ENCODE measurements at regions not wholly inside any gene's neighbourhood (a gene's known extent, or its start where the extent isn't known, plus 50 kb on each side); places are given as distances from the start of the nearest gene placed in this dataset.

DNA sequence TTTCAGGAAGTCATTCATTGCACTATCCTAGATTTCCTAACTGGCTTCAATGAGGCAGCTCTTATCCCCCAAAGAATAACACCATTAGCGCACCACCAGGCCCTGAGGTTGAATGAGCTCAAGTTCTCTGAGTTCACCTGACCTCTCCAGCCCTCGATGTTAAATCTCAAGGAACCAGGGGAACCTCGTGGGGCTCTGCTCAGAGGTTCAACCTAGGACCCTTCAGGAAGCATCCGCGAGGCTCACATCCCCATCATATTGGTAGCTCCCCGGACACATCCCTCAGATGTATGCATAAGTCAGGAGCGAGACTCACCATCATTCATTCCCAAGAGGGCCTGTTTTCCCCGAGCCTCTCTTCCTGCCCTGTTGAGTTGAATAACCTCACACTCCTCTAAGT lies 145.6 kb upstream of the KLHL29 start:
- no peak for DNase-seq (ENCODE audit: extremely low spot score)
- ChIA-PET CTCF (interaction anchor here (0.6 kb wide), 1 partner anchor 558 kb away, joined by 3 read pairs; no protein-coding TSS in a partner anchor), POLR2A (no interaction called here)
- TF ChIP-seq LEF1 (IDR thresholded peaks at IDR 0.05; ENCODE audit: borderline replicate concordance), result no peak
- TF ChIP-seq FOXA1 (IDR thresholded peaks at IDR 0.05), result no peak
- no peak for TF ChIP-seq FOXM1 (IDR thresholded peaks at IDR 0.05; ENCODE audit: borderline replicate concordance)
- TF ChIP-seq L3MBTL2 (conservative IDR thresholded peaks at IDR 0.05), result no peak
- no peak for TF ChIP-seq SUZ12 (IDR thresholded peaks at IDR 0.05)
- no peak for TF ChIP-seq ELF4 (IDR thresholded peaks at IDR 0.05)
- TF ChIP-seq CTBP1 (IDR thresholded peaks at IDR 0.05; ENCODE audit: borderline replicate concordance), result no peak
- TF ChIP-seq NFRKB (IDR thresholded peaks at IDR 0.05), result no peak
- TF ChIP-seq ARNT (IDR thresholded peaks at IDR 0.05), result no peak

DNA sequence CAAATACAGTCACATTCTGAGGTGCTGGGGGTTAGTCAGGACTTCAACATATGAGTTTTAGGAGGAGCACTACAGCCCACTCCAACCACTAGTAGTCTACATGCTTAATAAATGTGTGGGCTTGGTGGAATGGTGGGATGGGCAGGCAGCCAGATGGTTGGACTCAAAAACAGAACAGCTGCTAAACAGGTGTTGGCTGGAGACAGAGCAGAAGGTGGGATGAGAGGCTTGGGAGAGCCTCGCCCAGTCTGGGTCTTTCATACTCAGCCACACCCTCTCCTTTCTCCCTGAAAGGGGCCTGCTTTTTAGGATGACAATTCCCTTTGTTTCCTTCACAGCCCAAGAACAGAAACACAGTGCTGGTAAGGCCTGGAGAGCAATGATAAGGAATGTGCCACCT lies 143.9 kb upstream of the KLHL29 start:
- DNase-seq (ENCODE audit: extremely low spot score), result no peak
- ChIA-PET POLR2A (no interaction called here), CTCF (no interaction called here)
- TF ChIP-seq TARDBP (IDR thresholded peaks at IDR 0.05) (no peak), HDGF (IDR thresholded peaks at IDR 0.05; ENCODE audit: borderline replicate concordance) (no peak), LEF1 (IDR thresholded peaks at IDR 0.05; ENCODE audit: borderline replicate concordance) (no peak), ZNF384 (IDR thresholded peaks at IDR 0.05) (no peak), FOXA1 (IDR thresholded peaks at IDR 0.05) (no peak), ELF4 (IDR thresholded peaks at IDR 0.05) (no peak), FOXM1 (IDR thresholded peaks at IDR 0.05; ENCODE audit: borderline replicate concordance) (no peak), FOXK2 (IDR thresholded peaks at IDR 0.05) (no peak)

DNA sequence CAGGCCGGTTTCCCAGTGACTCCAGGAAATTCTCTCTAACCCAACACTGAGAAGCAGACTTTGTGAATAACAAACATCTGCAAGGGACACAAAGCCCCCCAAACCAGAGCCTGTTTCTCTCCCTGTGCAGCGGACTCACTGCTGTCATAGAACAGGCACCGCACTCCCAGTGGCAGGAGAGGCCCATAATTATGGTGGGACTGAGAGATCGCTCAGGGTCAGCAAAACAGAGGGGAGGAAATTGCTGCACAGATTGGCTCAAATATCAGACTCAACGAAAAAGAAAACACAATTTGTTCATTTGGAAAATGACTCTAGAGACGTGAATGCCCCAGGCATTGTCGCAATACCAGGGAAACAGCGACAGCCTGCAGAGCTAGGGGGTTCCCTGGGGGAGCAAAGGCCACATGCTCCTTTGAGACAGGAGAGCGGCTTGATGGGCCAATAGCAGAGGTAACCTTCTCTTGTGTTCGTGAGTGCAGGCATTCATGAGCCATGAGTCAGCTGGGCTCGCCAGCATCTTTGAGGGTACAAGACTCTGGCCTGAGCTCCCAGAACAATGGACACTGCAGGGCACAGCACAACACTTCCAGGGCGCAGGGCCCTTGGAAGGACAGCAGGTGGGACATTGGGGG lies 143.3 kb upstream of the KLHL29 start:
- TF ChIP-seq SUZ12 (IDR thresholded peaks at IDR 0.05) (no peak), L3MBTL2 (conservative IDR thresholded peaks at IDR 0.05) (no peak; the same call in 1 of the 2 replicates), CTBP1 (IDR thresholded peaks at IDR 0.05; ENCODE audit: borderline replicate concordance) (no peak), ZNF384 (IDR thresholded peaks at IDR 0.05) (no peak)
- CTCF ChIA-PET, result no interaction called here
- POLR2A ChIA-PET, result no interaction called here
- no peak for DNase-seq (ENCODE audit: extremely low spot score)

DNA sequence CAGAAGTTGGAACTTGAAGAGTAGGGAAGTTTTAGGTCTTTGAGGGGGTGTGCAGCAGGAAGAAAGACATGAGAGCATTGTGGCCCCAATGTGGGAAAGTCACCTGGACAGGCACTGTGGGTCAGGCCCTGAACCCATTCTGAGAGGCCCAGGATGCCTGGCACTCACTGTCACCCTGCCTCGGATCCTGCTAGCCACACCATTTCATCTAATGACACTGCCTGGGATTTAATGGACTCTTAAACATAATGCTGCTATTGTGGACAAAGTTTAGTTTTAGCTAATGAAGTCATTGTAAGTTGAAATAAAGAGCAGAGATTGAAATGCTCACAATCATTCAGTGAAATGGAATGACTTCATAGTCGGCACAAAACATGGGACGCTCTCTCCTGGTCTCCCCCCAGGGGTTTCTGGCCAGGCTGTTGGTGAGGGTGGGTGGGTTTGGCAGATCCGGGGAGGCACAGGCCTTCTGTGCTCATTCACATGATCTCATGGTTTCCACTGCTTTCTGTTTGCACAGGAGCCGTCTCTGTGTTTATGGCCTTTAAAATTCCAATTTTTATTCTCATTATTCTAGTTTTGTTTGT lies 141.8 kb upstream of the KLHL29 start:
- ChIA-PET CTCF (no interaction called here), POLR2A (no interaction called here)
- TF ChIP-seq, protein P1, sequence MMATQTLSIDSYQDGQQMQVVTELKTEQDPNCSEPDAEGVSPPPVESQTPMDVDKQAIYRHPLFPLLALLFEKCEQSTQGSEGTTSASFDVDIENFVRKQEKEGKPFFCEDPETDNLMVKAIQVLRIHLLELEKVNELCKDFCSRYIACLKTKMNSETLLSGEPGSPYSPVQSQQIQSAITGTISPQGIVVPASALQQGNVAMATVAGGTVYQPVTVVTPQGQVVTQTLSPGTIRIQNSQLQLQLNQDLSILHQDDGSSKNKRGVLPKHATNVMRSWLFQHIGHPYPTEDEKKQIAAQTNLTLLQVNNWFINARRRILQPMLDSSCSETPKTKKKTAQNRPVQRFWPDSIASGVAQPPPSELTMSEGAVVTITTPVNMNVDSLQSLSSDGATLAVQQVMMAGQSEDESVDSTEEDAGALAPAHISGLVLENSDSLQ (IDR thresholded peaks at IDR 0.05), result no peak
- TF ChIP-seq ELF4 (IDR thresholded peaks at IDR 0.05), result no peak
- TF ChIP-seq SUZ12 (IDR thresholded peaks at IDR 0.05), result no peak
- TF ChIP-seq TARDBP (IDR thresholded peaks at IDR 0.05), result no peak
- TF ChIP-seq L3MBTL2 (conservative IDR thresholded peaks at IDR 0.05), result no peak
- no peak for TF ChIP-seq SP1 (IDR thresholded peaks at IDR 0.05)
- TF ChIP-seq FOXK2 (IDR thresholded peaks at IDR 0.05), result no peak
- TF ChIP-seq ZNF384 (IDR thresholded peaks at IDR 0.05), result no peak
- no peak for DNase-seq (ENCODE audit: extremely low spot score)

DNA sequence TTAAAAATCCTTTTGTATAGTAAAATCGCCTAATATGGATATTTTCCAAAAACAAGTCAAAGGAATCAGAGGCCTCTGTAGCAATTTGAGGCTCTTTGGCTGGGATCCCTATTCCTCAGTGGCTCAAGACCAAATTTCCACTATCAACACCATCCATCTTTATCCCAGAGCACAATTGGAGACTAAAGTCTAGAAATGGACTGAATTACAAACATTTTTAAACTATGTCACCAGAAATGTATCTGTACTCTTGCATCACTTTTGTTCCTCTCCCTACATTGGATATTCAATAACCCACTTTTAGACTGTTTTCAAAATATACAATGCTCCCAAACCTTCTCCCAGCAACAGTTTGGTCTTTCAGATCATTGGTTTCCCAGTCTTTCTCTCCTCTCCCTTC lies 140.4 kb upstream of the KLHL29 start:
- DNase-seq (ENCODE audit: extremely low spot score), result no peak
- CTCF ChIA-PET, result no interaction called here
- POLR2A ChIA-PET, result no interaction called here
- TF ChIP-seq HDGF (IDR thresholded peaks at IDR 0.05; ENCODE audit: borderline replicate concordance) (no peak), ZNF384 (IDR thresholded peaks at IDR 0.05) (no peak), SUZ12 (IDR thresholded peaks at IDR 0.05) (no peak), FOXK2 (IDR thresholded peaks at IDR 0.05) (no peak), FOXA1 (IDR thresholded peaks at IDR 0.05) (no peak), LEF1 (IDR thresholded peaks at IDR 0.05; ENCODE audit: borderline replicate concordance) (no peak), CTBP1 (IDR thresholded peaks at IDR 0.05; ENCODE audit: borderline replicate concordance) (no peak), ARNT (IDR thresholded peaks at IDR 0.05) (no peak), BHLHE40 (IDR thresholded peaks at IDR 0.05; ENCODE audit: borderline replicate concordance) (no peak), ELF4 (IDR thresholded peaks at IDR 0.05) (no peak), FOXM1 (IDR thresholded peaks at IDR 0.05; ENCODE audit: borderline replicate concordance) (no peak), TARDBP (IDR thresholded peaks at IDR 0.05) (no peak), L3MBTL2 (conservative IDR thresholded peaks at IDR 0.05) (no peak)
- TF ChIP-seq, protein P1 (IDR thresholded peaks at IDR 0.05), result no peak

DNA sequence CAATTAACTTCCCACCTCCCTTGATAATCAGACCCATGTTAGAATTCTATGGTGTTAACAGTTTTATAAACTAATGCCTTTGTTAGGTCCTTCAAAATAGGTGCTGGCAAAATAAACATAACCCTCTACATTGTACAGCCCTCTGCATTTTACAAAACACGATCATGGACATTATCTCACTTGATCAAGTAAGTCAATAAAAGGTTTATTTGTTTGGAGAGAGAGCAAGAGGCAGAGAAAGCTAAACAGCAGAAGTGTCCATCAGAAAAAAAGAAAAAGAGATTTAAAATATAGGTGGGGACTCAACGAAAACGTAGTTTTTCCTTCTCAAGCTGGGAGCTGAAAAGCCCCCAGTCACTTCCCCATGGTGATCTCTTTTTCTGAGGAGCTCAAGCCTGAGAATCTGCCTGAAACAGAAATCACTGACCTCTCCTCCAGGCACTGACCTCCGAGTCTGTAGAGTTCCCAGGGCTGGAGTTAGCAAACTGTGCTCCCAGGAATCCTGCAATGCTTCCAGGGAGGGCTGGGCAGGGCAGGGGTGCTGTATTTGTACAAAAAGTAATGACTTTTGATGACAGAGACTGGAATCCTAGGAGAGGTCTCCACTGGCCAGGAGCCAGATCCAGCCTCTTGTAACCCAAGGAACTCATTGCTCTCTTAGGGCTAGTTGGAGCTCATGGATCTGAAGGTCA lies 137.8 kb upstream of the KLHL29 start:
- DNase-seq (ENCODE audit: extremely low spot score), result no peak
- ChIA-PET CTCF (interaction anchor here (0.6 to 1.1 kb wide), 2 partner anchors 11 to 16 kb away, joined by 3 read pairs; no protein-coding TSS in a partner anchor), POLR2A (no interaction called here)
- no peak for TF ChIP-seq FOXA1 (IDR thresholded peaks at IDR 0.05)

DNA sequence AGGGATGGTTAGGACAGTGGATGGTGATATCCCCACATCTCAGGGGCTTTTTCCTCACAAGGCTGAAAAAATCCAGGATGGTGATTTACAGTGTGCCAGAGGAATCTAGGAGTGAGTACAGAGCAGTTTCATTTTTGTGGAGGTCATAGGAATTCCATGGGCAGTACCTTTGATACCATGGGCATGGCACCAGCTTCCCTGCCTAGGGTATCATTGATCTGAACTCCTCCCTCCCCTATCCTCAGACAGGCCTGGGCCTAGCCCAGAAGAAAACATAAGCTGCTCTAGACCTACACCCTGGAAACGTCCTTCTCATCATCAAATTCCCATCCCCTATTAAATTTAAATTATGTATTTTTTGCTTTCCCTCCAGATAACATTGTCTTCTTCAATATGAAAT lies 136.3 kb upstream of the KLHL29 start:
- TF ChIP-seq FOXA1 (IDR thresholded peaks at IDR 0.05) (no peak), NFRKB (IDR thresholded peaks at IDR 0.05) (no peak)
- DNase-seq (ENCODE audit: extremely low spot score), result no peak
- ChIA-PET CTCF (interaction anchor here (0.9 kb wide), 1 partner anchor 11 kb away, joined by 3 read pairs; no protein-coding TSS in a partner anchor), POLR2A (no interaction called here)
